IMR-90 (cell line): ENCODE measurements at regions not wholly inside any gene's neighbourhood (a gene's known extent, or its start where the extent isn't known, plus 50 kb on each side); places are given as distances from the start of the nearest gene placed in this dataset.

Experiments
- POLR2A ChIP-seq: IDR thresholded peaks from 2 replicates; pipeline ENCODE4 v1.6.1; 2012; ENCODE audit warnings: mild to moderate bottlenecking, low read depth, low read length
- RAD21 ChIP-seq: IDR thresholded peaks from 2 replicates; pipeline ENCODE4 v1.6.1; 2012; ENCODE audit warnings: low read length, improper control_type of control experiment
- RCOR1 ChIP-seq: IDR thresholded peaks from 2 replicates; pipeline ENCODE4 v1.6.1; 2012; ENCODE audit warnings: mild to moderate bottlenecking, low read length, improper control_type of control experiment; ENCODE audit not compliant: insufficient replicate concordance
- TF ChIP-seq, protein P1 (sequence below): conservative IDR thresholded peaks from 2 replicates; pipeline ENCODE4 v1.5.1; 2012; ENCODE audit warnings: mild to moderate bottlenecking, low read depth, low read length, improper control_type of control experiment

DNA sequence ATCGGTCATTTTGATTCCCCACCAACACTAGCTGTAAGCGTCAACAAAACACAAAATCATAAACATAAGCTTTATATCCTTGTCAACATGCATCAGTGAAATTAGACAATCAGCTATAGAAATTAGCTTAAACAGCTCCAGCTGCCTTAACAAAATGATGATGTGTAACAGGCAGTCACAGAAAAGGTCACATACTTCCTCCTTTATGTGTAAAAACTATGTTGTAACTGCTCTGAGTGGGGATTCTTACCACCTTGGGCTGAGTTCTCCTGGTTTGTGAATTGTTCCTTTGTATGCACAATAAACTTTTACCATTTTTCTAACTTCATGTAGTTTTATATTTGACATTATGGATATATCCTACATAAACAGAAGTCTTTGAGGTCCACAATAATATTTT, 73.9 kb upstream of the MAP9 start:
- TF ChIP-seq, protein P1, sequence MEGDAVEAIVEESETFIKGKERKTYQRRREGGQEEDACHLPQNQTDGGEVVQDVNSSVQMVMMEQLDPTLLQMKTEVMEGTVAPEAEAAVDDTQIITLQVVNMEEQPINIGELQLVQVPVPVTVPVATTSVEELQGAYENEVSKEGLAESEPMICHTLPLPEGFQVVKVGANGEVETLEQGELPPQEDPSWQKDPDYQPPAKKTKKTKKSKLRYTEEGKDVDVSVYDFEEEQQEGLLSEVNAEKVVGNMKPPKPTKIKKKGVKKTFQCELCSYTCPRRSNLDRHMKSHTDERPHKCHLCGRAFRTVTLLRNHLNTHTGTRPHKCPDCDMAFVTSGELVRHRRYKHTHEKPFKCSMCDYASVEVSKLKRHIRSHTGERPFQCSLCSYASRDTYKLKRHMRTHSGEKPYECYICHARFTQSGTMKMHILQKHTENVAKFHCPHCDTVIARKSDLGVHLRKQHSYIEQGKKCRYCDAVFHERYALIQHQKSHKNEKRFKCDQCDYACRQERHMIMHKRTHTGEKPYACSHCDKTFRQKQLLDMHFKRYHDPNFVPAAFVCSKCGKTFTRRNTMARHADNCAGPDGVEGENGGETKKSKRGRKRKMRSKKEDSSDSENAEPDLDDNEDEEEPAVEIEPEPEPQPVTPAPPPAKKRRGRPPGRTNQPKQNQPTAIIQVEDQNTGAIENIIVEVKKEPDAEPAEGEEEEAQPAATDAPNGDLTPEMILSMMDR: no peak
- no peak for TF ChIP-seq POLR2A
- no peak for TF ChIP-seq RAD21
- TF ChIP-seq RCOR1: no peak
